Activated CD8-positive, alpha-beta memory T cell treated with anti-CD3 and anti-CD28 coated beads, Interleukin-2, amount 10 ng/mL, durations not matched to agents 7 days and 5 days (primary cell): ENCODE measurements at regions not wholly inside any gene's neighbourhood (a gene's known extent, or its start where the extent isn't known, plus 50 kb on each side); places are given as distances from the start of the nearest gene placed in this dataset.

Experiments used
- ATAC-seq: fragments of 150-1000 bp; cut with Tn5 transposase; one replicate; pipeline ENCODE4 v1.10.0; 2021; ENCODE audit warnings: moderate library complexity
- CTCF ChIA-PET: fragments of 350-600 bp; sonication (Branson Sonifier 250); formaldehyde crosslinking; loops from one replicate; lab custom pipeline; 2021; ENCODE audit warnings: antibody characterized with exemption; lab: Charles Lee
- DNase-seq: peaks from one replicate; pipeline ENCODE4 v3.0.0-alpha.2; 2020
- H3K27ac Mint-ChIP-seq: one replicate; pipeline ENCODE4 v1.8.0; 2021; ENCODE audit warnings: mild to moderate bottlenecking, mixed read lengths
- H3K27me3 Mint-ChIP-seq: one replicate; pipeline ENCODE4 v1.8.0; 2021; ENCODE audit warnings: mixed read lengths
- H3K36me3 Mint-ChIP-seq: one replicate; pipeline ENCODE4 v1.8.0; 2021; ENCODE audit warnings: mild to moderate bottlenecking, mixed read lengths
- H3K4me1 Mint-ChIP-seq: one replicate; pipeline ENCODE4 v1.8.0; 2021; ENCODE audit warnings: mixed read lengths
- H3K4me3 Mint-ChIP-seq: one replicate; pipeline ENCODE4 v1.8.0; 2021; ENCODE audit warnings: mild to moderate bottlenecking, moderate library complexity, mixed read lengths
- H3K9me3 Mint-ChIP-seq: one replicate; pipeline ENCODE4 v1.8.0; 2022; ENCODE audit warnings: low read depth, mixed read lengths

GRCh38 chr4:145299380-145300076 is 119.1 kb upstream of the OTUD4 start:
- Mint-ChIP-seq H3K27me3 (peaks cover 5% of the 10 kb centered on the region), H3K27ac (no peak overlapping the region), H3K36me3 (no peaks in the 10 kb centered on the region), H3K4me1 (peaks cover 4% of the 10 kb centered on the region), H3K9me3 (peaks cover 2% of the 10 kb centered on the region), H3K4me3 (no peak overlapping the region)
- CTCF ChIA-PET, result no interaction called here
- DNase-seq (peak; percentile 52), ATAC-seq (peak; percentile 55)

DNA sequence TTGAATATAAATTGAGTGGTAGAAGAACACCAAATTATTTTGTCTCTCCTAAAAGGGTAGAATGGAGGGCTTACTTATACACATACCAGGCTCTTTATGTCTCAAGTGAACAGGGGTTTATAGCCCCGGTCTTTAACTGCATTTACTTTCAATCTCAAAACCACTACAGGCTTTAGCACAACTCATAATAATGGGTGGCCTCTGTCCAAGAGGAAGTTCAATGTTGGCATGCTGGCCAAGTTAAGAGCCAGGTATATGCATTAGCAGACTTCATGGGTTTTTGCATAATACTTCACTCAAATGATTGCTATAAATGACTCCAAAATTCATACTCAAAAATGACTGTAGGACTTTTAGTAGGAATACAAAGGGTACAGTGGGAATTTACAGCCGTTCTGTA is 118.5 kb upstream of the OTUD4 start:
- CTCF ChIA-PET, result no interaction called here
- peaks cover 4% of the 10 kb centered on the region for H3K4me1 Mint-ChIP-seq
- H3K27ac Mint-ChIP-seq, result no peak overlapping the region
- no peaks in the 10 kb centered on the region for H3K36me3 Mint-ChIP-seq
- H3K27me3 Mint-ChIP-seq, result peaks cover 5% of the 10 kb centered on the region
- no peak overlapping the region for H3K4me3 Mint-ChIP-seq
- DNase-seq, result no peak
- H3K9me3 Mint-ChIP-seq, result peaks cover 2% of the 10 kb centered on the region
- ATAC-seq, result no peak

- peaks cover 5% of the 10 kb centered on the region for H3K27me3 Mint-ChIP-seq
- H3K4me3 Mint-ChIP-seq, result no peak overlapping the region
- H3K36me3 Mint-ChIP-seq, result no peaks in the 10 kb centered on the region
- H3K9me3 Mint-ChIP-seq, result no peaks in the 10 kb centered on the region
- CTCF ChIA-PET, result no interaction called here
- DNase-seq (no peak), ATAC-seq (no peak)
- no peak overlapping the region for H3K27ac Mint-ChIP-seq
- peaks cover 4% of the 10 kb centered on the region for H3K4me1 Mint-ChIP-seq
Measured at GRCh38 chr4:145297556-145297955, 117.2 kb upstream of the OTUD4 start.

GRCh38 chr4:145295547-145295946 is 115.2 kb upstream of the OTUD4 start:
- CTCF ChIA-PET, result no interaction called here
- no peaks in the 10 kb centered on the region for H3K36me3 Mint-ChIP-seq
- H3K4me1 Mint-ChIP-seq, result peaks cover 4% of the 10 kb centered on the region
- ATAC-seq (no peak), DNase-seq (no peak)
- no peaks in the 10 kb centered on the region for H3K9me3 Mint-ChIP-seq
- H3K27me3 Mint-ChIP-seq, result peaks cover 5% of the 10 kb centered on the region
- H3K27ac Mint-ChIP-seq, result no peak overlapping the region
- H3K4me3 Mint-ChIP-seq, result no peak overlapping the region

DNA sequence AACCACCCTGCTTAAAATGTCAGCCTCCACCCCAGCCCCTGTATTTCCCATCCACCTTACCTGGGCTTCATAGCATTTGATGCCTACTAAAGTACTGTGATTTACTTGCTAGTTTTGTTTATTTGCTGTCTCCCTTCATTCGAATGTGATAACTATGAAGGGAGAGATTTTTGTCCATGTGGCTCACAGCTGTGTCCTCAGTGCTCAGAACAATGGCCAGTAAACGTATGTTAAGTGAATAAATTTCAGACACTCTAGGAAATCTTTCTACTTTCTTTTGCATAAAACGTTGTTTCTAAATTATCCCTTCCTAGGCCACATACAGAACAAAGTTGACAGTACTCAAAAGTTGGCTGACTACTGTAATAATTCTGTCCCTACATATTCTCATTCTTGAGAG is 114.7 kb upstream of the OTUD4 start:
- no peak for DNase-seq
- peaks cover 4% of the 10 kb centered on the region for H3K4me1 Mint-ChIP-seq
- H3K27me3 Mint-ChIP-seq, result peaks cover 5% of the 10 kb centered on the region
- no peak for ATAC-seq
- H3K9me3 Mint-ChIP-seq, result no peaks in the 10 kb centered on the region
- no peak overlapping the region for H3K4me3 Mint-ChIP-seq
- no peaks in the 10 kb centered on the region for H3K36me3 Mint-ChIP-seq
- H3K27ac Mint-ChIP-seq, result no peak overlapping the region
- CTCF ChIA-PET, result no interaction called here

- CTCF ChIA-PET, result no interaction called here
- H3K4me1 Mint-ChIP-seq, result no peaks in the 10 kb centered on the region
- no peak overlapping the region for H3K27ac Mint-ChIP-seq
Measured at GRCh38 chr4:145293658-145294057, 113.3 kb upstream of the OTUD4 start.

DNA sequence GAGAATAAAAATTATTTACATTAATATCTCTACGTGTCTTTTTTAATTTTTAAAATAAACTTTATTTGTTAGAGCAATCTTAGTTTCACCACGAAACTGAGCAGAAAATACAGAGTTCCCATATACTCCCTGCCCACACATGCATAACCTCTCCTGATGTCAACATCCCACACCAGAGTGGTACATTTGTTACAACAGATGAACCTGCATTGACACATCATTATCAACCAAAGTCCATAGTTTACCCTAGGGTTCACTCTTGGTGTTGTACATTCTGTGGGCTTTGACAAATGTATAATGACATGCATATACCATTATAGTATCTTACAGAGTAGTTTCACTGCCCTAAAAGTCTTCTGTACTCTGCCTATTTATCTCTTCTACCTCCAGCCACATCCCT is 110.6 kb upstream of the OTUD4 start:
- Mint-ChIP-seq H3K4me3 (no peak overlapping the region), H3K36me3 (no peaks in the 10 kb centered on the region), H3K4me1 (no peaks in the 10 kb centered on the region), H3K9me3 (no peaks in the 10 kb centered on the region), H3K27ac (no peak overlapping the region), H3K27me3 (peaks cover 7% of the 10 kb centered on the region)
- DNase-seq, result no peak
- no peak for ATAC-seq
- CTCF ChIA-PET, result no interaction called here

More at GRCh38 chr4:145293658-145294057, 113.3 kb upstream of the OTUD4 start:
- Mint-ChIP-seq H3K36me3 (no peaks in the 10 kb centered on the region), H3K4me3 (no peak overlapping the region), H3K9me3 (no peaks in the 10 kb centered on the region), H3K27me3 (peaks cover 2% of the 10 kb centered on the region)
- no peak for ATAC-seq
- no peak for DNase-seq

DNA sequence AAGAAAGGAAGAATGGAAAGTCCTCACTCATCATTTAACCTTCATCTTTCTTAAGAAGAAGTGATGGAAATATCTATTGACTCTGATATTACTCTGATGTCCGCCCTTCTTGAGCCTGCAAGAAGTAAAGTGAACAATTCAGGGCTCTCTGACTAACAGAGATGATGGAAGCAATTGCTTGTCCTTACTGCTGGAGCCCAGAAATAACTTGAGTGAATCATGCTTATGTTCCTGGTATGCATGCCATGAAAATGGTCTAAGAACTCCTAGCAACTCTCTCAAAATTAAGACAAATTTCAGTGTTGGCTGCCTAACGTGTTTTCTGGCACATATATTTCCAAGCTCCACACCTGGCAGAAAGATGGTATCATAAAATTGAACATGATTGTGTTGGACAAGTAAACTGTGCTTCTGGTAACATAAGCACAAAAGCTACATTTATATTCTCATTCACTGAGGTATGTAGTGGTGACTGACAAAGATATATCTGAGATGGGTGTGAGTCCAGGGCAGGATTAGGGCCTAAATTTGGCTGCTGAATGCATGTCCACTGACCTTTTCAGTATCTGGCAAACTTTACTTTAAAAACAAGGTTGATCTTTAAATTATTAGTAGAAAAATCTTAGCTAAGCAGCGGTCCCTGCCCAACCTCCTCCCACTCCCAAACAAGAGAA is 109.2 kb upstream of the OTUD4 start:
- no peaks in the 10 kb centered on the region for H3K4me1 Mint-ChIP-seq

GRCh38 chr4:145287351-145287750 is 107.0 kb upstream of the OTUD4 start:
- Mint-ChIP-seq H3K27ac (no peak overlapping the region), H3K36me3 (no peaks in the 10 kb centered on the region), H3K4me3 (no peak overlapping the region), H3K4me1 (no peaks in the 10 kb centered on the region), H3K9me3 (no peaks in the 10 kb centered on the region), H3K27me3 (peaks cover 9% of the 10 kb centered on the region)
- DNase-seq (no peak), ATAC-seq (no peak)
- CTCF ChIA-PET, result no interaction called here

More for the DNA sequence above, 109.2 kb upstream of the OTUD4 start:
- Mint-ChIP-seq H3K9me3 (no peaks in the 10 kb centered on the region), H3K27ac (no peak overlapping the region), H3K36me3 (no peaks in the 10 kb centered on the region), H3K4me3 (no peak overlapping the region), H3K27me3 (peaks cover 7% of the 10 kb centered on the region)
- CTCF ChIA-PET, result no interaction called here
- no peak for ATAC-seq
- DNase-seq, result no peak

GRCh38 chr4:145285928-145286327 is 105.5 kb upstream of the OTUD4 start:
- DNase-seq (no peak), ATAC-seq (no peak)
- CTCF ChIA-PET, result no interaction called here
- H3K27me3 Mint-ChIP-seq, result peaks cover 12% of the 10 kb centered on the region
- H3K36me3 Mint-ChIP-seq, result no peaks in the 10 kb centered on the region
- no peaks in the 10 kb centered on the region for H3K4me1 Mint-ChIP-seq
- no peak overlapping the region for H3K4me3 Mint-ChIP-seq
- no peaks in the 10 kb centered on the region for H3K9me3 Mint-ChIP-seq
- H3K27ac Mint-ChIP-seq, result no peak overlapping the region

- Mint-ChIP-seq H3K4me3 (no peak overlapping the region), H3K4me1 (no peaks in the 10 kb centered on the region), H3K27ac (no peak overlapping the region), H3K27me3 (peaks cover 19% of the 10 kb centered on the region), H3K9me3 (no peaks in the 10 kb centered on the region), H3K36me3 (no peaks in the 10 kb centered on the region)
- no peak for DNase-seq
- no peak for ATAC-seq
- CTCF ChIA-PET, result no interaction called here
Measured at GRCh38 chr4:145283909-145284308, 103.5 kb upstream of the OTUD4 start.

- no peaks in the 10 kb centered on the region for H3K9me3 Mint-ChIP-seq
- CTCF ChIA-PET, result no interaction called here
- no peak overlapping the region for H3K27ac Mint-ChIP-seq
- ATAC-seq (no peak), DNase-seq (no peak)
- H3K4me1 Mint-ChIP-seq, result no peaks in the 10 kb centered on the region
- H3K27me3 Mint-ChIP-seq, result peaks cover 15% of the 10 kb centered on the region
- H3K36me3 Mint-ChIP-seq, result no peaks in the 10 kb centered on the region
- no peak overlapping the region for H3K4me3 Mint-ChIP-seq
Measured at GRCh38 chr4:145281951-145282350, 101.6 kb upstream of the OTUD4 start.

DNA sequence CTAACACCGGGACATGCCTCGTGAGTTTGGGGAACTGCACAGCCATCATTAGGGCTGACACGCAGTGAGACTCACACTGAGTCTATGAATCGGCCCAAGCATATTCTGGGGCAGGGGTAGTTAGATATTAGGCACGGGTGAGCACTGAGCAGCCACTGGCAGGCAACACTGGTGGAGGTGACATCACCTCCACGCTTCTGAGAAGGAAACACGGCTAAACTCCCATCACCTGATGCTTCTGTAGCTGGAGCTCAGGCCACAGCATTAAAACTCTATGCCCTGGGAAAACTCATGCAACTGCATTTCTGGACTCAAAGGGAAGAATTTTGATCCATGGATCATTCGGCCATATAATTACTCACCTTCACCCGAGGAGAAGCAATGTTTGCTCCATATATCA is 100.8 kb upstream of the OTUD4 start:
- H3K4me3 Mint-ChIP-seq, result no peak overlapping the region
- no peaks in the 10 kb centered on the region for H3K9me3 Mint-ChIP-seq
- no peaks in the 10 kb centered on the region for H3K4me1 Mint-ChIP-seq
- DNase-seq, result no peak
- H3K27ac Mint-ChIP-seq, result no peak overlapping the region
- peaks cover 15% of the 10 kb centered on the region for H3K27me3 Mint-ChIP-seq
- H3K36me3 Mint-ChIP-seq, result no peaks in the 10 kb centered on the region
- no peak for ATAC-seq
- CTCF ChIA-PET, result no interaction called here

DNA sequence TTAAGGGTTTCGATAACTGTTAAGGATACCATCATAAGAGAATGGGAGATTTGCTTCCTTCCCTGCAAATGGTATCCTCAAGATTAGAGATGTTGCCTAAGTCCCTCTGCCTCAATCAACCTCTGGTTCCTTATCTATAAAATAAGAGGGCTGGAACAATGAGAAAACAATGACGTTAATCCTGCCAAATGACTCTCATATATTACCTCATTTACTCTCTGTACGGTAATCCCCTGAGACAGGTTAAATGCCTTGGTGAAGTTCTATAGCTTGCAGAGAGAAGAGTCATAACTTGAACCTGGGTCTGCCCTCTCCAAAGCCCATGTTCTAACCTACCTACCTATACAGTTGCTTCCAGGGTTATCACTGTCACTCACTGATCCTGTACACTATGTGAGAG is 100.2 kb upstream of the OTUD4 start:
- Mint-ChIP-seq H3K4me1 (no peaks in the 10 kb centered on the region), H3K9me3 (no peaks in the 10 kb centered on the region), H3K27me3 (peaks cover 15% of the 10 kb centered on the region), H3K36me3 (no peaks in the 10 kb centered on the region), H3K27ac (no peak overlapping the region), H3K4me3 (no peak overlapping the region)
- ATAC-seq (no peak), DNase-seq (no peak)
- CTCF ChIA-PET, result no interaction called here
